HG03457 (cell line): ENCODE measurements at regions not wholly inside any gene's neighbourhood (a gene's known extent, or its start where the extent isn't known, plus 50 kb on each side); places are given as distances from the start of the nearest gene placed in this dataset.
"Not testable (repeated sequence)": the region's sequence is repeated elsewhere in the genome, so short reads cannot be mapped to it uniquely, and the experiment has no call there.

Experiments used
- ATAC-seq: cut with Tn5 transposase; IDR thresholded peaks from one replicate; pipeline ENCODE4 v1.9.1; 2021; ENCODE audit warnings: moderate number of reproducible peaks; ENCODE audit not compliant: unreplicated experiment

DNA sequence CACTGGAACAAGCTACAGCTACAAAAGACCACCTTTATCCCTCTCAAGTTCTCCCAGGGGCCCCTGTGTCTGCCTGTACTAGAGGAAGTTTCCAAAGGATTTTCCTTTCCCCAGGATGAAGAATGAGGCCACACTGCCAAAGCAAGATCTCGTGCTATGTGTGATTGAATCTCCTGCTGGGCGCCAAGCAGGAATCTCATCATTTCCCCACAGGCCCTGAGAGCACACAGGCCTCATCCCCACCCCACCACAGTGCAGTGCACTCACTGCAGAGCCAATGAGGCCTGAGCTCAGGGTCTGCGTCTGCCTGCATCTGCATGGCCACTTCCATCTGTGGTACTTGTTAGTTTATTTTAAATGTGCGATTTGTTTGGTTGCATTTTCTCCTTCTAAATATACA lies 387.4 kb upstream of the ASIC2 start:
- no peak for ATAC-seq

DNA sequence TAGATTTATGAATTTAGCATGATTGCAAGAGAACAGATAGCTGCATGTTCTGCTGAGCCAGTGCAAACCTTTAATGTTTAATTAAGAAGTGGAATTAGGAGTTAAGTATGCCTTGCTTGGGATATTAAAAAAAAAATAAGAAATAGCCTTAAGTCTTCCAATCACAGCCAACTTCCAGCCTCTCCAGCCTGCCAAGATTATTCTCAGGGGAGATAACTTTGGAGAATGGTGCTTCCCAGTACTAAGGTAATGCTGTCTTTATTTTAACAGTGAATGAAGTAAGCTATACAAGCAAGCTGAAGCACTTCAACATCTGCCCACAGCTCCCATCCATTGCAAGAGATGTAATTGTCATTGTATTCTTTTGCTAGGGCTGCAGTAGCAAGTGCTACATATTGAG lies 389.5 kb upstream of the ASIC2 start:
- ATAC-seq = no peak

DNA sequence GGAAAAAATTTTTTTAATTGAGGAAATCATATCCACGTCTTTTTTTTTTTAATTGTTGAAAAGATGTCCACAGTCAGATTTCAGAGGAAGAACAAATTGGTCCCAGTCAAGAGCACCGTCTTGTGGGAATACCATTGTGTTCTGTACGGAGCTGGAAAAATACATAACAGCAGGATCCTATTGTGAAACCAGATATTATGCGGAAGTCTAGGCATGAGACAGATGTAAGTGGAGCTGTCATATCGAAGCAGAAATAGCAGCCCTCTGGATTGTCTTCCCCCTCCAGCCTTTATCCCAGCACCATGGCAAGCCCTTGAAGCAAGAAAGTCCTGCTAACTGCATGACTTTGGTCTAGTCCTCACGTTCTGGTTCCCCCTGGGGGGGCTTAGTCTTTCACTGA lies 391.6 kb upstream of the ASIC2 start:
- ATAC-seq = no peak

DNA sequence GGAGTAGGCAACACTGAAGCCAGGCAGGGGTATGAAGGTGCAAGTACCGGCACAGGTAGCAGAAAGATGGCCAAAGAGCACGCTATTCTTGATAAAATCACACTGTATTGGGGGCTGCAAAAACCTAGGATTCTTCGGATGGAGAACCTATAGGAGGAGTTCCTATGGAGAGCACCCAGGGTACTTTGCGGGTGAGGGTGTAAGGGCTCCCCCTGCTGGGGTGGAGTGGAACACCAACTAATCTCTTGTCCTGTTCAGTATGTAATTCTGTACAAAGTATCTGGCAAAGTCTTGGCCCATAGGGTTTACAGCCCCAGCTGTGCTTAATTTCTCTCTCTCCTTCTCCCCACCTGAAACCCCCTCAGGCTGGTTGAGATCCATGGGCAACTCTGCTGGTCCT lies 393.1 kb upstream of the ASIC2 start:
- no peak for ATAC-seq

DNA sequence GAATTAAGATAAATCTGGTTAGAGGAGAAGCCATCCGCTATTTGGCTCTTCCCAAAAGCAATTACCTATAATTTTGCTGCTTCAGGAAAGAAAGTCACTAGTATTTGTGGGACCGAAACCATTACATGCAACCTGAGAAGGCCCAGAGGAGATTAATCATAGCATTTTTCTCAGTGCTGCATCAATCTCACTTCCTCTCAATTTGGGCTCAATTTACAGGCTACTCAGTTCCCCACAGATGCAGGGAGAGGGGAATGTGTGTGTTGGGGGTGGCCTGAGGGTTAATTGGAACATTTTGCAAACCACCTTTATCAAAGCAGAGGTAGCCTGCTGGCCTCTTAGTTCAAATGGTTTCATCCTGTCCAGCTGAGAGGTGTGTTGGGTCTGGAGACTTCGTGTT lies 394.7 kb upstream of the ASIC2 start:
- ATAC-seq = no peak

DNA sequence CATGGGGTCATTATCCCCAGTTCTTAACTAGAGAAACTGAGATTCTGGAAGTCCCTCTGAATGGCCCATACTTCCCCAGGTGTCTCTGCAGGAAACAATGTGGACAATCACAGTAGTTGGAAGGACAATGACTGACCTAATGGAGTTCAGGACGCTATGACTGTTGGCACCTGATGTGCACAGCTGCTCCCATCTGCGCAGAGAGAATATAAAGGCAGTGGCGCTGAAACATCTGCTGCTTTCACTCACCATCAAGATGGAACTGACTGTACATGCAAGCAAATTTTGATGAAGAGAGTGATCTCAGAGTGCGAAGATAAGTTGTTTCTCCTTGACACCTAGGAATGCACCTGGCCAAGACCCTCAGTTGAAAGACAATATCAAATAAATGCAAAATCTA lies 395.7 kb upstream of the ASIC2 start:
- no peak for ATAC-seq

DNA sequence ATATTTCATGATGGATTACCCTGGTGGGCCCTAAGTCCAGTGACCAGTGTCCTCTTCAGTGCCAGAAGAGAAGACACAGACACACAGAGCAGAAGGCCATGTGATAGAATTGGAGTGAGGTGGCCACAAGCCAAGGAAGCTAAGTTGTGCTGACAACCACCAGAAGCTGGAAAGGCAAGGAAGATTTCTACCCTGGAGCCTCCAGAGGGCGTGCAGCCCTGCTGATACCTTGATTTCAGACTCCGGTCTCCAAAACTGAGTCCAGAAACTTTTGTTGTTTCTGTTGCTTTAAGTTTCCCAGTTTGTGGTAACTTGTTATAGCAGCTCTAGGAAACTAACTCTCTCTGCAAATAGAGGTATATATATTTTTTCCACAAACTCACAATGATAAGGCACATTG lies 396.6 kb upstream of the ASIC2 start:
- ATAC-seq = no peak

DNA sequence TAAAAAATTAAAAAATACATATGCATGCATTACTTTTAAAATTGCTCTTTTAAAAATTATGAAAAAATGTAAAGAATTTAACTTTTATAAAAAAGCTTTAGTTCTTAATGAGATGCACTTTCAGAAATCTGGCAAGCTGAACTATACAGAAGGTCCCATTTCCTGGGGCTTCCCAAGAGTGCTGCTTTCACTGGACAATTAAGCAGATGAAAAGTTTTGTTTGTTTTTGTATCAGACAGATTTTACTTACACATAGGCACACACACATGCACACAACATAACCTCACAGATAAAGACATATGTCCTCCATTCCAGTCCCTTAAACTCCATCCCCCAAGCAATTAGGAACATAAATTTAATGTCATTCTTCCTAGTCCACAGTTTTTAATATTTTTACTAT lies 402.3 kb upstream of the ASIC2 start:
- ATAC-seq = no peak

DNA sequence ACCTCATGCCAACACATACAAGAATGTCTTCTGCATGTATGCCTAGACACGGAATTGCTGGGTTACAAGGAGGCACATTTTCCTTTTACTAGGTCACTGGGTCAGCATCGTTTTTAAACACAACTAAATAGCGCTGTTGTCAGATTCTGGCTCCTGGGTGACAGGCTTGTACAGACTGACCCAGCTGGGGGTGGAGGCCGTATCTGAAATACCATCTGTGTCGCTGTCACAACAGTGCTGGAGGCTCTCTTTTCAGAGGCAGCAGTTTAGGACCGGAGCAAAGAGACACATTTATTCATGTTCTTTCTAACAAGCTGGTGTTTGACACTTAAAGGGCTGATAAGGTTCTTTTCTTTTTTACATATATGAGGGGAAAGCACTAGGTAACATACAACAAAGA lies 403.0 kb upstream of the ASIC2 start:
- no peak for ATAC-seq

DNA sequence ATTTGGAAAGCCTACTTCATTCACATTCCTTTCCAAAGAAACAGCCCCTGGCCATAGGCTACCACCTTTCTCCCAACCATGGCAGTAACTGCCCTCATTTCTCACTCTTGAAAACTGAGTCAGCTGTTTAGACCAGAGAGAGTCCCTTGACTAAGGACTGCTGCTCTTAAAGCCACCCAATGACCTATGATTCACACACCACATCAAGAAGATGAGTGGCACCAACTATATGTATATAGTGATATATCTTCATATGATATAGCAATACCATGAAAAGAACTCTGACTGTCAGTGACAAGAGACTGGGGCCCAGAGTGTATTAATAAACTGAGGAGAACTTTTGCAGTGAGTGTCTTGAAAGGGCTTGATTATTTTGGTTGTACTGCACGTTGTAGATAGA lies 404.5 kb upstream of the ASIC2 start:
- ATAC-seq = no peak

DNA sequence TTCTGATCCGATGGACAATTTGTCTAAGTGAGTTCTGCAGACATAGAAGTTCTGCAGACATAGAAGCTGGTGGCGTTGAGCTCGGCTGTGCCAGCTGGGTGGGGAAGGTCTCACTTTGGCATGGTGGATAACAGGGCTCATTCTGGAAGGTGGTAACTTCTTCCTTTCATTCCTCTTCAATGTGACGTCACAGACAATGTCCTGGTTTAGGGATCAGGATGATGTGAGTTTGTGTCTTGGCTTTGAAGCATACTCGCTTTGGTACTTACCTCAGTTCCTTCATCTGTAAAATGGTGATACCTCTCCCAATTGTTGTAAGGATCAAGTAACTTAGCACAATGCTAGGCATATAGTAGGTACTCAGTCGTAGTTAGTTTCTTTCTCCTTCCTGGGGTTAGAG lies 408.8 kb upstream of the ASIC2 start:
- no peak for ATAC-seq

DNA sequence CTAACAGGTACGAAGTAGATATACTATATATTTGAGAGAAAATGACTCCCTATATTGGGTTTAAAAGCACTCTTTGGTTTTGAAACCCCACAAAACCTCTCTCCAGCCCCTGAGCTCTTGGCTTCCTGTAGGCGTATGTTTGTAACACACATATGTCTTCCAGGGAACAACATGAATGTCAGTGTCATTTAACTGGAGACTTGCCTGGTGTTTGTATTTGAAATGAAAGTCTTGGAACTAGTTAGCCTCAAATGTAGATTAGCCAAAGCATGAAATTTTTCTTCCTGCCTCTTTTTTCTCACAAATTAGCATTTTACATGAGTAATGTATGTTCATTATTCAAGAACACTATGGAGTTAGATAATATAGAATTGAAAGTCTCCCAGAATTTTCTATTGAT lies 411.8 kb upstream of the ASIC2 start:
- no peak for ATAC-seq

DNA sequence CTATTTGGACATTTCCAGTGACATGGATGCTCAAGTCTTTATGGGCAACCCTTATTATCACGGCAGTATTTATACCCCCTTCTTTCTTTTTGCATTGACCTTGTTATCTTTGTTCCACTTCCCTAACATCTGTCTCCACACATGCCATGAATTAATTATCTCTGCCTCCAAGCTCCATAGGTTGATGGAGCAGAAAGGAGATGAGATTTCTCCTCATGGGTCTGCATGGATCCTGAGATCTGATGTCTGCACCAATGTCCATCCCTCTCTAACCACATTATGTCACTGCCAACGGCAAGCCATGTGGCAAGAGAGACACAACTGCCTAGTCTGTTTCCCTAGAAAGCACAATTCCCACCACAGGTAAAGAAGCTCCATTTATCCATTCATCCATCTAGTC lies 416.8 kb upstream of the ASIC2 start:
- ATAC-seq = no peak

DNA sequence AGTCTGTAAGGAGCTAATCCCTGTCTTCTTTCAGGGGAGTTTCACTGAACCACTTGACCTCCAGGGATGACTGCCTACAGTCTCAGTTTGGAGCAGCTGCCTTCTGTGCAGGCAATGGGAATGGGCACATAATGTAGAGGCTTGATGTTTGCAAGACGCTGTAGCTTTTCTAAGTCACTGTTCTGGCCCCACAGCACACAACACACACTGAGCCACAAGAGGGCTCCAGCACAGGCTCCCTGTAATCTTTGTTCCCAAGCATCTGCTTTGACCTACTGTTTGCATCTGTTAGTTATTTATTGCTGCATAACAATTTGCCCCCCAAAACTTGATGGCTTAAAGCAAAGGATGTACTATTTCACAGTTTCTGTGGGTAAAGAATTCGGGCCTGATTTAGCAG lies 419.0 kb upstream of the ASIC2 start:
- ATAC-seq = no peak

DNA sequence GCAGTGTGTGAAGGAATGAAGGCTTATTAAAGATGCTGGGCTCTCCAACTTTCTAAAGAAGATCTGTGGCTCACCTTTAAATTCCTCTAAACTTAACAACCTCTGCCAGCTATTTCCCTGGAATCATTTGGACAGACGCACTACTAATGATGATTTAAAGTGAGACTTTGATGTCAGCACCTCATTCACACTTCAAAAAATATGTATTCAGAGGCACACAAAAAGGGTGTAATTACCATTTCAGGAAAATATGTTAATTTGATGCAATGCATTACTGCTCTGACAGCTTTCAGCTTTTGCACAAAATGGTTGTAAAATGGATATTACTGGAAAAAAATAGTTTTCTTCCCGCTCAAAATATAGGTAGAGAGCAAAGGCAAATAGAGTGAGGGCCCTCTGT lies 423.9 kb upstream of the ASIC2 start:
- ATAC-seq = no peak

DNA sequence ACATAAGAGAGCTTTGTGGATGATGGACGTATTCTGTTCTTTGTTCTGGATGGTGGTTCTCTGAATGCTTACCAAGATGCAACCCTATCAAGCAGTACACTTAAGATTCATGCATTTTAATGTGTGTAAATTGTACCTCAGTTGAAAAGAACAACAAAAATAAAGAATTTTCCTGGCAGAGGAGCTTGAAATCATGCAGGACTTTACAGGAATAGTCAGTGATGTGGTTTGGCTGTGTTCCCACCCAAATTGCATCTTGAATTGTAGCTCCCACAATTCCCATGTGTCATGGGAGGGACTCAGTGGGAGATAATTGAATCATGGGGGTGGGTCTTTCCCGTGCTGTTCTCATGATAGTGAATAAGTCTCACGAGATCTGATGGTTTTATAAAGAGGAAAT lies 430.6 kb upstream of the ASIC2 start:
- ATAC-seq = not testable (repeated sequence)

DNA sequence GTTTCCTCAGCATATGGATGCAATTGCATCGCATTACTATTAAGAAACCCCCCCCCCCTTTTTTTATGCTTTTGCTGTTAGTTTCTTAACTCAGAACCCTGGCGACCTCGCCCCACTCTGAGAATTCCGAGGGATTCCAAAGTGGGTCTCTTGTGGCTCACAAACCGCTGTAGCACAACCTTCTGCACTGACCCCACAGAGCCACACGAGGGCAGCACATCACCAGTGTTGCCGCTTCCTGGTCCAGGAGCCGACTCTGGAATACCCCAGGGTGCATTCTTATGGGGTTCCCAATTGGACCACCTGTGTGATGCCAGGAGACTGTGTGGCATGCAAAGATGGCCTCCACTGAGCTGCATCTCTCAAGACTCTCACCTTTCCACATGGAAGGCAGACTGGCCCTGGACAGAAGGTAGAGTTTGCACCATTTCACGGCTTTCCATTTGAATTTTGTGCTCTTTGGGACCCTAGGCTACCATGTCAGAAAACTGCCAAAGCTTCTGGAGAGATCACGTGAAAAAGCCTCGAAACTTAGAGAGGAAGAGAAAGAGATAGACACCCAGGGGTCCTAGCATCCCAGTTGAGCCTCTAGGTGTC lies 432.7 kb upstream of the ASIC2 start:
- no peak for ATAC-seq

DNA sequence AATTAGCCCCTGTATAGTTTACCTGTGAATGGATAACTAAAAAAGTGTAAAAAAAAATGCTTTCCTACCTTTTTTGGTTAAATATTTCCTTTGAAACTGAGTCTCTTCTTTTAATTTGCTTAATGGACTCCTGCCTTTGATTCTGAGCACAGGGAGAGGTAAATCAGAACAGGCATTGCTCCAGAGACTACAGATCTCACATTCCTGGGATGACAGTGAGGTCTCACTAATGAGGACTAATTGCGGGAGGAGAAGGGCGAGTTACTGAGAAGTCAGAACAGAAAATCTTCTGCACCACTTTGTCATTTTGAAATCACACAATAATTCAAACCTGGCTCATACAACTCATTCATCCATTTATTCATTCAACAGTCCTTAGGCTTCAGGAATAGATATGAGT lies 437.0 kb upstream of the ASIC2 start:
- no peak for ATAC-seq

DNA sequence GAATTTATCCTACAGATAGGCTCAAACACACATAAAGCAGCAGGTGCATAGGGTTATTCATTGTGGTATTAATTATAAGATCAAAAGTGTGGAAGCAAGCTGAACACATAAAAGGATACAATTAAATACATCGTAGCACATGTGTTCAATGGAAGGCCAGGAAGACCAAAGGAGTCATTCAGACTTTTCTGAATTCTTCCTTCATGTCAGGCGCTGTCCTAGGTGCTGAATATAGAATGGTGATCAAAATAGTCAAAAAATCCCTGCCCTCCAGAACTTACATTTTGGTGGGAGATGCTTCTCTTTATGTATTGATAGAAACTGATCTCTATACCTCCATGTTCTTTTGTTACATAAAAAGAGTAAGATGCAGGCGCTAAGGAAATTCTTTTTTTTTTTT lies 439.0 kb upstream of the ASIC2 start:
- ATAC-seq = no peak

DNA sequence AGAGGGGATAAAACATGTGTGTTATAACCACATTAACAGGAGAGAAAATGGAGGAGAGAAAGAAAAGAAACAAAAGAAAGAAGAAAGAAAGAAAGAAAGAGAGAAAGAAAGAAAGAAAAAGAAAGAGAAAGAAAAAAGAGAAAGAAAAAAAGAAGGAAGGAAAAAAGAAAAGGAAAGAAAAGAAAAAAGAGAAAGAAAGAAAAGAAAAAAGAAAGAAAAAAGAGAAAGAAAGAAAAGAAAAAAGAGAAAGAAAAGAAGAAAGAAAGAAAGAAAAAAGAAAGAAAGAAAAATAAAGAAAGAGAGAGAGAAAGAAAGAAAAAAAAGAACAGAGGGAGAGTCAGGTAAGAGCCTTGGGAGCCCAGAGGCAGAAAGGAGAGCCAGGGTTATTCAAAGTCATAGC lies 446.6 kb upstream of the ASIC2 start:
- ATAC-seq = no peak

DNA sequence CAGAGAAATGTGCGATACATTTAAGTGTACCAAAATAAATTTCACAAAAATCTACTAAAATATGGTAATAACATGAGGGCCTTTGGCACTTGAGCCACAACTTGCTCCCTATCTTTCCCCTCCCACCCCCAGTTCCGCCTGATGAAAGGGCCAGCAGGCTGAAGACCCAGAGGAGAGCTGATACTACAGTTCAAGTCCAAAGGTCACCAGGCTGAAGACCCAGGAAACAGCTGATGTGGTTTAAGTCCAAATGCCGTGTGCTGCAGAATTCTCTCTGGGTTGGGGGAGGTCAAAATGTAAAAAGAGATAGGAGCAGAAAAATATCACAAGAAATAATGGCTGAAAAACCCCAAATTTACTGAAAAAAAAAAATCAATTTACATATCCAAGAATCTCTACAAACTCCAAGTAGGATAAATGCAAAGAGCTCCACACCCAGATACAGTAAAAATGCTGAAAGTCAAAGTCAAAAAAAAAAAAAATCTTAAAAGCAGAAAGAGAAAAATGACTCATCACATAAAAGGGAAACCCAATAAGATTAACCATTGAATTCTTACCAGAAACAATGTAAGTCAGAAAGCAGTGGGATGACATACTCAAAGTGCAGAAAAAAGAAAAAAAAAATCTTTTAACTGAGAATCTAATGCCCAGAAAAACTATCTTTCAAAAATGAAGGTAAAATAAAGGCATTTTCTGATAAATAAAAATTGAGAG lies 452.1 kb upstream of the ASIC2 start:
- ATAC-seq = no peak

DNA sequence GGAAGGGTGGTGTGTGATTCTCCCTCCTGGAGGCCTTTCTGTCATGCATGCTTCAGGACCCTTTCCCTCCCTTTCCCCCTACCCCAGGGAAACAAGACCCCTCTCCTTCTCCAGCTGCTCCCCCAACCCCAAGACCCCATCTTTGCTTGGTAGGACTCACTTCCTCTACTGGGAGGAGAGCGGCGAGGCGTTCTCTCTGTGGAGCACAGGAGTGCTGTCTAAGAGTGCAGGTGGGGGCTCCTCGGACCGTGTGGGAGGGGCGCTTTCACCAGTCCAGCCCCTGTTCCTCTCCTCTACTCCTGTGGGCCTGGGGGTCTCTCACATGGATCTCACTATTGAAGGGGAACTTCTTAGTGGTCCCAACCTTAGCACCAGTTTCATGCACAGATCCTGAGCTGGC lies 456.1 kb upstream of the ASIC2 start:
- no peak for ATAC-seq
